SH-SY5Y (cell line): ENCODE measurements at regions not wholly inside any gene's neighbourhood (a gene's known extent, or its start where the extent isn't known, plus 50 kb on each side); places are given as distances from the start of the nearest gene placed in this dataset.

ENCODE experiments used
- GATA2 ChIP-seq: IDR thresholded peaks from 2 replicates; pipeline ENCODE4 v1.6.1; 2011; ENCODE audit warnings: mild to moderate bottlenecking, low read depth, low read length
- GATA3 ChIP-seq: IDR thresholded peaks from 2 replicates; pipeline ENCODE4 v1.6.1; 2011; ENCODE audit warnings: low read depth, mild to moderate bottlenecking, low read length, moderate library complexity

GRCh38 chr6:144921206-144921975, 636.3 kb downstream of the UTRN start:
- TF ChIP-seq GATA3 (no peak), GATA2 (no peak)

GRCh38 chr6:144922120-144922722, 637.1 kb downstream of the UTRN start:
- TF ChIP-seq GATA2: peak; percentile 32; the same call in 1 of the 2 replicates
- TF ChIP-seq GATA3: no peak

- TF ChIP-seq GATA3: no peak
- TF ChIP-seq GATA2: no peak
These were observed 643.7 kb downstream of the UTRN start for GRCh38 chr6:144928847-144929246.

GRCh38 chr6:144929262-144929661, 644.1 kb downstream of the UTRN start:
- TF ChIP-seq GATA2: no peak
- no peak for TF ChIP-seq GATA3

GRCh38 chr6:144931172-144932035, 646.3 kb downstream of the UTRN start:
- TF ChIP-seq GATA3 (no peak), GATA2 (no peak)

- TF ChIP-seq GATA3: no peak
- no peak for TF ChIP-seq GATA2
These were observed 647.5 kb downstream of the UTRN start for GRCh38 chr6:144932621-144933020.

- TF ChIP-seq GATA3: no peak
- no peak for TF ChIP-seq GATA2
These were observed 650.0 kb downstream of the UTRN start for GRCh38 chr6:144935181-144935580.

GRCh38 chr6:144935661-144936060, 650.5 kb downstream of the UTRN start:
- TF ChIP-seq GATA2: no peak
- no peak for TF ChIP-seq GATA3

- TF ChIP-seq GATA3: no peak
- no peak for TF ChIP-seq GATA2
These were observed 651.6 kb downstream of the UTRN start for GRCh38 chr6:144936764-144937163.

GRCh38 chr6:144939921-144940320, 654.8 kb downstream of the UTRN start:
- no peak for TF ChIP-seq GATA2
- no peak for TF ChIP-seq GATA3

- TF ChIP-seq GATA2 (no peak), GATA3 (no peak)
These were observed 659.0 kb downstream of the UTRN start for GRCh38 chr6:144944106-144944505.

- TF ChIP-seq GATA3 (no peak), GATA2 (no peak)
These were observed 662.4 kb downstream of the UTRN start for GRCh38 chr6:144947398-144947976.

- TF ChIP-seq GATA3 (no peak), GATA2 (no peak)
These were observed 666.7 kb downstream of the UTRN start for GRCh38 chr6:144951730-144952437.

- no peak for TF ChIP-seq GATA2
- TF ChIP-seq GATA3: no peak
These were observed 667.5 kb downstream of the UTRN start for GRCh38 chr6:144952456-144953240.
